ENCODE measurements at regions not wholly inside any gene's neighbourhood (a gene's known extent, or its start where the extent isn't known, plus 50 kb on each side); places are given as distances from the start of the nearest gene placed in this dataset.

GRCh38 chr16:5560084-5560483 lies 462.5 kb upstream of the EEF2KMT start:
- H3K9me3 ChIP-seq = no peaks in the 10 kb centered on the region
- no peaks in the 10 kb centered on the region for H3K36me3 ChIP-seq
- DNase-seq (ENCODE audit: low spot score) (no peak), ATAC-seq (ENCODE audit: insufficient number of reproducible peaks, low FRiP score, low read depth) (no peak)
- TF ChIP-seq, protein P1, sequence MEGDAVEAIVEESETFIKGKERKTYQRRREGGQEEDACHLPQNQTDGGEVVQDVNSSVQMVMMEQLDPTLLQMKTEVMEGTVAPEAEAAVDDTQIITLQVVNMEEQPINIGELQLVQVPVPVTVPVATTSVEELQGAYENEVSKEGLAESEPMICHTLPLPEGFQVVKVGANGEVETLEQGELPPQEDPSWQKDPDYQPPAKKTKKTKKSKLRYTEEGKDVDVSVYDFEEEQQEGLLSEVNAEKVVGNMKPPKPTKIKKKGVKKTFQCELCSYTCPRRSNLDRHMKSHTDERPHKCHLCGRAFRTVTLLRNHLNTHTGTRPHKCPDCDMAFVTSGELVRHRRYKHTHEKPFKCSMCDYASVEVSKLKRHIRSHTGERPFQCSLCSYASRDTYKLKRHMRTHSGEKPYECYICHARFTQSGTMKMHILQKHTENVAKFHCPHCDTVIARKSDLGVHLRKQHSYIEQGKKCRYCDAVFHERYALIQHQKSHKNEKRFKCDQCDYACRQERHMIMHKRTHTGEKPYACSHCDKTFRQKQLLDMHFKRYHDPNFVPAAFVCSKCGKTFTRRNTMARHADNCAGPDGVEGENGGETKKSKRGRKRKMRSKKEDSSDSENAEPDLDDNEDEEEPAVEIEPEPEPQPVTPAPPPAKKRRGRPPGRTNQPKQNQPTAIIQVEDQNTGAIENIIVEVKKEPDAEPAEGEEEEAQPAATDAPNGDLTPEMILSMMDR (IDR thresholded peaks at IDR 0.05) = no peak
- H3K27ac ChIP-seq = no peak overlapping the region
- no peaks in the 10 kb centered on the region for H3K4me1 ChIP-seq (ENCODE audit: control insufficient read depth in 1 of 2, low read depth in 2 of 2)
- no peak overlapping the region for H3K4me3 ChIP-seq
- no peaks in the 10 kb centered on the region for H3K27me3 ChIP-seq (replicated peaks; ENCODE audit: insufficient read depth)

- TF ChIP-seq, protein P1 (IDR thresholded peaks at IDR 0.05) = no peak
- H3K4me3 ChIP-seq = no peak overlapping the region
- no peaks in the 10 kb centered on the region for H3K4me1 ChIP-seq (ENCODE audit: control insufficient read depth in 1 of 2, low read depth in 2 of 2)
- H3K27ac ChIP-seq = no peak overlapping the region
- DNase-seq (ENCODE audit: low spot score) = no peak
- no peaks in the 10 kb centered on the region for H3K27me3 ChIP-seq (replicated peaks; ENCODE audit: insufficient read depth)
- no peaks in the 10 kb centered on the region for H3K9me3 ChIP-seq
- H3K36me3 ChIP-seq = no peaks in the 10 kb centered on the region
- no peak for ATAC-seq (ENCODE audit: insufficient number of reproducible peaks, low FRiP score, low read depth)
These were observed 460.4 kb upstream of the EEF2KMT start for GRCh38 chr16:5557966-5558365.

GRCh38 chr16:5557448-5557847 lies 459.9 kb upstream of the EEF2KMT start:
- Histone ChIP-seq H3K27me3 (replicated peaks; ENCODE audit: insufficient read depth) (no peaks in the 10 kb centered on the region), H3K4me3 (no peak overlapping the region), H3K27ac (no peak overlapping the region), H3K9me3 (no peaks in the 10 kb centered on the region), H3K36me3 (no peaks in the 10 kb centered on the region), H3K4me1 (ENCODE audit: control insufficient read depth in 1 of 2, low read depth in 2 of 2) (no peaks in the 10 kb centered on the region)
- ATAC-seq (ENCODE audit: insufficient number of reproducible peaks, low FRiP score, low read depth) = no peak
- TF ChIP-seq, protein P1 (IDR thresholded peaks at IDR 0.05) = no peak
- no peak for DNase-seq (ENCODE audit: low spot score)

GRCh38 chr16:5556158-5556810 lies 458.7 kb upstream of the EEF2KMT start:
- no peaks in the 10 kb centered on the region for H3K4me1 ChIP-seq (ENCODE audit: control insufficient read depth in 1 of 2, low read depth in 2 of 2)
- no peaks in the 10 kb centered on the region for H3K9me3 ChIP-seq
- TF ChIP-seq, protein P1 (IDR thresholded peaks at IDR 0.05) = no peak
- no peak for DNase-seq (ENCODE audit: low spot score)
- H3K4me3 ChIP-seq = no peak overlapping the region
- no peak for ATAC-seq (ENCODE audit: insufficient number of reproducible peaks, low FRiP score, low read depth)
- H3K27me3 ChIP-seq (replicated peaks; ENCODE audit: insufficient read depth) = no peaks in the 10 kb centered on the region
- H3K27ac ChIP-seq = no peak overlapping the region
- no peaks in the 10 kb centered on the region for H3K36me3 ChIP-seq

DNA sequence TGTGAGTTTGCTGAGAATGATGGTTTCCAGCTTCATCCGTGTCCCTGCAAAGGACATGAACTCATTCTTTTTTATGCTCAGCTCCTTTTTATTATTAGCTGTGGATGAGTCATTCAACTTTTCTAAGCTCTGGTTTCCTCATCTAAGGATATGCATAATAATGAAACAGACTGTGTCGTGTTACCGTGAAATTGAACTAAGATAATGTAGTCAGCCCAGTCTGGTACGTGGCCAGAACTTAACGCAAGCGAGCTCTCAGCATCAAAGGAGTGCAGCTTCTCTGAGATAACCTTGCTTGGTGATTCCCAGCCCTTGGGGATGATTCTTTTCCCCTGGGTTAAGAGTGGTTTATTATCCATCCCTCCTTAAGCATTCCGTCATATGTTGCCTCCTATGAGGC lies 454.3 kb upstream of the EEF2KMT start:
- H3K9me3 ChIP-seq = no peaks in the 10 kb centered on the region
- no peaks in the 10 kb centered on the region for H3K36me3 ChIP-seq
- DNase-seq (ENCODE audit: low spot score) = no peak
- TF ChIP-seq, protein P1 (IDR thresholded peaks at IDR 0.05) = no peak
- H3K4me1 ChIP-seq (ENCODE audit: control insufficient read depth in 1 of 2, low read depth in 2 of 2) = no peaks in the 10 kb centered on the region
- H3K27me3 ChIP-seq (replicated peaks; ENCODE audit: insufficient read depth) = no peaks in the 10 kb centered on the region
- H3K4me3 ChIP-seq = no peak overlapping the region
- ATAC-seq (ENCODE audit: insufficient number of reproducible peaks, low FRiP score, low read depth) = no peak
- H3K27ac ChIP-seq = no peak overlapping the region

All from thoracic aorta (tissue), 2 donors.